WTC11 (cell line): ENCODE measurements at regions not wholly inside any gene's neighbourhood (a gene's known extent, or its start where the extent isn't known, plus 50 kb on each side); places are given as distances from the start of the nearest gene placed in this dataset.

Source experiments
- ATAC-seq: fragments of 200-7000 bp; cut with Tn5 transposase; 2 replicates; pipeline ENCODE4 v1.10.0; 2021; ENCODE audit warnings: mild to moderate bottlenecking, moderate library complexity
- CTCF ChIA-PET: fragments of 300-600 bp; sonication (Branson Sonifier 250); formaldehyde crosslinking; loops from one replicate; lab custom pipeline; 2021; ENCODE audit warnings: antibody characterized with exemption; lab: Charles Lee
- POLR2A ChIA-PET: fragments of 350-600 bp; sonication (Branson Sonifier 250); formaldehyde crosslinking; loops from one replicate; lab custom pipeline; 2021; ENCODE audit warnings: antibody characterized with exemption; lab: Charles Lee
- DNase-seq: peaks from one replicate; pipeline ENCODE4 v3.0.0; 2021; ENCODE audit warnings: low spot score
- H3K27ac Mint-ChIP-seq: 2 replicates; pipeline ENCODE4 v1.8.0; 2021; ENCODE audit warnings: mixed read lengths
- H3K27me3 Mint-ChIP-seq: 2 replicates; pipeline ENCODE4 v1.8.0; 2021; ENCODE audit warnings: low read depth, mild to moderate bottlenecking, moderate library complexity, mixed read lengths
- H3K36me3 Mint-ChIP-seq: 2 replicates; pipeline ENCODE4 v1.8.0; 2021; ENCODE audit warnings: mixed read lengths
- H3K4me1 Mint-ChIP-seq: 2 replicates; pipeline ENCODE4 v1.8.0; 2022; ENCODE audit warnings: mixed read lengths
- H3K4me3 Mint-ChIP-seq: 2 replicates; pipeline ENCODE4 v1.8.0; 2021; ENCODE audit warnings: mild to moderate bottlenecking, moderate library complexity, mixed read lengths
- H3K9me3 Mint-ChIP-seq: 2 replicates; pipeline ENCODE4 v1.8.0; 2021; ENCODE audit warnings: mixed read lengths
- ATF1 ChIP-seq: sonication (generic); formaldehyde crosslinking; IDR thresholded peaks from 2 replicates; pipeline ENCODE4 v1.8.1; 2023; ENCODE audit warnings: mild to moderate bottlenecking, moderate library complexity, missing genetic modification reagents
- ATF6 ChIP-seq: sonication (generic); formaldehyde crosslinking; IDR thresholded peaks from 2 replicates; pipeline ENCODE4 v1.8.1; 2023; ENCODE audit warnings: mild to moderate bottlenecking, missing genetic modification reagents
- CTCF ChIP-seq: fragments of 200-600 bp; IDR thresholded peaks from 2 replicates; pipeline ENCODE4 v1.8.0; 2022; ENCODE audit warnings: antibody characterized with exemption
- E2F1 ChIP-seq: sonication (generic); formaldehyde crosslinking; IDR thresholded peaks from 2 replicates; pipeline ENCODE4 v1.8.0; 2022; ENCODE audit warnings: mild to moderate bottlenecking, missing genetic modification reagents
- FOXP4 ChIP-seq: sonication (generic); formaldehyde crosslinking; IDR thresholded peaks from 2 replicates; pipeline ENCODE4 v1.8.0; 2022; ENCODE audit warnings: mild to moderate bottlenecking, missing genetic modification reagents
- MLX ChIP-seq: sonication (generic); formaldehyde crosslinking; IDR thresholded peaks from 2 replicates; pipeline ENCODE4 v1.8.1; 2023; ENCODE audit warnings: mild to moderate bottlenecking, missing genetic modification reagents, moderate library complexity
- NFATC4 ChIP-seq: fragments of 250-450 bp; sonication (Bioruptor Pico); IDR thresholded peaks from 2 replicates; pipeline ENCODE4 v1.9.0; 2021; ENCODE audit warnings: mild to moderate bottlenecking
- PRDM15 ChIP-seq: sonication (generic); formaldehyde crosslinking; IDR thresholded peaks from 2 replicates; pipeline ENCODE4 v1.8.0; 2022; ENCODE audit warnings: missing genetic modification reagents
- PREB ChIP-seq: sonication (generic); formaldehyde crosslinking; IDR thresholded peaks from 2 replicates; pipeline ENCODE4 v1.8.1; 2022; ENCODE audit warnings: mild to moderate bottlenecking, missing genetic modification reagents, moderate library complexity, borderline replicate concordance
- RELA ChIP-seq: sonication (generic); formaldehyde crosslinking; IDR thresholded peaks from 2 replicates; pipeline ENCODE4 v1.8.1; 2022; ENCODE audit warnings: missing genetic modification reagents, mild to moderate bottlenecking, borderline replicate concordance
- USF2 ChIP-seq: sonication (generic); formaldehyde crosslinking; IDR thresholded peaks from 2 replicates; pipeline ENCODE4 v1.8.1; 2023; ENCODE audit warnings: mild to moderate bottlenecking, missing genetic modification reagents, moderate library complexity
- ZBTB43 ChIP-seq: sonication (generic); formaldehyde crosslinking; IDR thresholded peaks from 2 replicates; pipeline ENCODE4 v1.8.1; 2023; ENCODE audit warnings: mild to moderate bottlenecking, missing genetic modification reagents
- ZNF281 ChIP-seq: sonication (generic); formaldehyde crosslinking; IDR thresholded peaks from 2 replicates; pipeline ENCODE4 v1.8.0; 2023; ENCODE audit warnings: mild to moderate bottlenecking, missing genetic modification reagents
- TF ChIP-seq, protein P1 (sequence below): fragments of 250-450 bp; sonication (Bioruptor Pico); IDR thresholded peaks from 2 replicates; pipeline ENCODE4 v1.9.0; 2021; ENCODE audit warnings: mild to moderate bottlenecking

- no peak overlapping the region for H3K27ac Mint-ChIP-seq
- peaks cover 36% of the 10 kb centered on the region for H3K4me1 Mint-ChIP-seq
- peak; percentile 93 for ATAC-seq
- CTCF ChIA-PET = interaction anchor here (0.6 to 2.0 kb wide), 8 partner anchors 10 to 242 kb away, joined by 3 to 9 read pairs (median 3); no protein-coding TSS in a partner anchor
- H3K4me3 Mint-ChIP-seq = no peak overlapping the region
- no peaks in the 10 kb centered on the region for H3K36me3 Mint-ChIP-seq
- POLR2A ChIA-PET = no interaction called here
- no peaks in the 10 kb centered on the region for H3K9me3 Mint-ChIP-seq
- DNase-seq = peak; percentile 39
- no peaks in the 10 kb centered on the region for H3K27me3 Mint-ChIP-seq
- TF ChIP-seq PREB (CRISPR knock-in tag) = no peak
- no peak for TF ChIP-seq ZBTB43 (CRISPR knock-in tag)
- TF ChIP-seq ATF6 (CRISPR knock-in tag) = no peak
- TF ChIP-seq PRDM15 (CRISPR knock-in tag) = no peak
- TF ChIP-seq MLX = no peak
- no peak for TF ChIP-seq ZNF281 (CRISPR knock-in tag)
- no peak for TF ChIP-seq CTCF
- TF ChIP-seq ATF1 (CRISPR knock-in tag) = no peak
- TF ChIP-seq FOXP4 (CRISPR knock-in tag) = no peak
- TF ChIP-seq USF2 (CRISPR knock-in tag) = peak; percentile 80
- TF ChIP-seq E2F1 (CRISPR knock-in tag) = no peak
- no peak for TF ChIP-seq RELA
- TF ChIP-seq, protein P1, sequence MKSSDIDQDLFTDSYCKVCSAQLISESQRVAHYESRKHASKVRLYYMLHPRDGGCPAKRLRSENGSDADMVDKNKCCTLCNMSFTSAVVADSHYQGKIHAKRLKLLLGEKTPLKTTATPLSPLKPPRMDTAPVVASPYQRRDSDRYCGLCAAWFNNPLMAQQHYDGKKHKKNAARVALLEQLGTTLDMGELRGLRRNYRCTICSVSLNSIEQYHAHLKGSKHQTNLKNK (CRISPR knock-in tag) = no peak
- TF ChIP-seq NFATC4 (CRISPR knock-in tag) = no peak
Observed at GRCh38 chr4:154024097-154024694, 235.3 kb upstream of the SFRP2 start.
